ENCODE measurements at regions not wholly inside any gene's neighbourhood (a gene's known extent, or its start where the extent isn't known, plus 50 kb on each side); places are given as distances from the start of the nearest gene placed in this dataset.

DNA sequence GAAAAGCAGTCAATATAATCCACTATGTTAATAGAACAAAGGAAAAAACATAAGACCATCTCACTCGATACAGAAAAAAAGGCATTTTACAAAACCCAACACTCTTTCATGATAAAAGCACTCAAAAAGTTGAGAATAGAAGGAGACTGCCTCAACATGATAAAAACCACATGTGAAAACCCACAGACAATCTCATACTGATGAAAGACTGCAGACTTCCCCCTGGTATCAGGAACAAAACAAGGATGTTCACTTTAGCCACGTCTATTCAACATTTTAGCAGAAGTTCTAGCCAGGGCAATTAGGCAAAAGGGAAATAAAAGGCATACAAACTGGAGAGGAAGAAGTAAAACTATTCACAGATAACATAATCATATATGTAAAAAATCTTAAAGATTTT lies 285.9 kb downstream of the EIPR1 start:
- Histone ChIP-seq H3K27ac (ENCODE audit: low read depth, low read length) (no peak overlapping the region), H4K20me1 (replicated peaks in 1 of 2; ENCODE audit: control insufficient read depth in 1 of 2, insufficient read depth in 2 of 2, low read length in 2 of 2) (no peaks in the 10 kb centered on the region), H3K56ac (replicated peaks; ENCODE audit: insufficient read length, low read depth, low read length) (no peak overlapping the region), H2BK15ac (ENCODE audit: low read length) (no peak overlapping the region), H3K4ac (replicated peaks; ENCODE audit: insufficient read length, low read depth, low read length) (no peak overlapping the region), H3K18ac (ENCODE audit: extremely low read depth, low read length) (no peak overlapping the region), H3K36me3 (ENCODE audit: control insufficient read depth in 2 of 4, insufficient read depth in 4 of 4, low read length in 3 of 4) (no peaks in the 10 kb centered on the region), H2BK20ac (ENCODE audit: low read length) (no peak overlapping the region), H3K14ac (ENCODE audit: insufficient read length) (no peak overlapping the region), H3K4me2 (ENCODE audit: insufficient read depth in 1 of 2, low read depth in 2 of 2, low read length in 2 of 2) (no peak overlapping the region), H3K23me2 (ENCODE audit: low read depth, low read length) (no peaks in the 10 kb centered on the region), H4K8ac (ENCODE audit: extremely low read depth, insufficient read depth, low read length) (no peak overlapping the region), H2AFZ (ENCODE audit: low read length) (no peak overlapping the region), H3K27me3 (replicated peaks in 1 of 4; ENCODE audit: control insufficient read depth in 3 of 4, extremely low read depth in 1 of 4, insufficient read depth in 3 of 4, low read length in 3 of 4) (no peaks in the 10 kb centered on the region), H4K5ac (ENCODE audit: insufficient read length, low read depth, low read length) (no peak overlapping the region), H2AK5ac (ENCODE audit: low read depth, low read length) (no peak overlapping the region), H3K9ac (replicated peaks in 1 of 4; ENCODE audit: extremely low read depth in 1 of 4, low read depth in 3 of 4, low read length in 3 of 4) (no peak overlapping the region), H3K4me3 (ENCODE audit: extremely low read depth in 1 of 4, insufficient read depth in 2 of 4, low read depth in 3 of 4, low read length in 4 of 4) (no peak overlapping the region), H3K9me3 (ENCODE audit: insufficient read depth in 2 of 2, low read depth in 1 of 2, low read length in 1 of 2) (no peaks in the 10 kb centered on the region; a peak in 1 of 4 replicates), H2BK12ac (ENCODE audit: low read depth, low read length) (no peak overlapping the region), H2BK120ac (replicated peaks; ENCODE audit: low read depth, low read length) (no peak overlapping the region), H4K91ac (replicated peaks; ENCODE audit: insufficient read length, low read length) (no peak overlapping the region), H3K79me1 (ENCODE audit: low read depth, low read length) (no peaks in the 10 kb centered on the region), H3K79me2 (ENCODE audit: control insufficient read depth in 1 of 2, insufficient read depth in 2 of 2, low read length in 2 of 2) (no peaks in the 10 kb centered on the region), H2BK5ac (ENCODE audit: low read depth, low read length) (no peak overlapping the region), H3K23ac (ENCODE audit: insufficient read length) (no peak overlapping the region), H3K4me1 (replicated peaks in 1 of 4; ENCODE audit: control insufficient read depth in 3 of 4, insufficient read depth in 4 of 4, low read length in 3 of 4) (no peaks in the 10 kb centered on the region)
- DNase-seq (ENCODE audit: low read depth in 1 of 2, low spot score in 2 of 2), result no peak
- ChIA-PET POLR2A (ENCODE audit: partially characterized antibody) (no interaction called here), CTCF (ENCODE audit: partially characterized antibody) (no interaction called here)
- FAIRE-seq, result no peak
- WGBS, 2 experiments (ENCODE audit: extremely low coverage in 1 of 2, insufficient coverage in 1 of 2, insufficient read length in 1 of 2, insufficient replicate concordance in 2 of 2, low coverage in 1 of 2, low lambda C conversion rate in 2 of 2, missing lambda C conversion rate in 1 of 2), result 92% methylated on average over 2 of the region's 2 CpGs; no CpG with 5 or more reads in 1 of the 2 experiments
- TF ChIP-seq KDM5A (IDR thresholded peaks at IDR 0.05; ENCODE audit: low read length), result no peak
- TF ChIP-seq EZH2 (IDR thresholded peaks at IDR 0.05; ENCODE audit: low read depth, low read length, severe bottlenecking), result no peak
- no peak for TF ChIP-seq GTF2F1 (IDR thresholded peaks at IDR 0.05; ENCODE audit: borderline replicate concordance, low read depth, low read length)
- no peak for TF ChIP-seq GABPA (IDR thresholded peaks at IDR 0.05; ENCODE audit: borderline replicate concordance, insufficient read depth, low read length)
- TF ChIP-seq RAD21 (IDR thresholded peaks at IDR 0.05 in 1 of 2, conservative IDR thresholded peaks at IDR 0.05 in 1 of 2; ENCODE audit: low read depth in 2 of 2, low read length in 2 of 2), result no peak
- TF ChIP-seq, protein P1, sequence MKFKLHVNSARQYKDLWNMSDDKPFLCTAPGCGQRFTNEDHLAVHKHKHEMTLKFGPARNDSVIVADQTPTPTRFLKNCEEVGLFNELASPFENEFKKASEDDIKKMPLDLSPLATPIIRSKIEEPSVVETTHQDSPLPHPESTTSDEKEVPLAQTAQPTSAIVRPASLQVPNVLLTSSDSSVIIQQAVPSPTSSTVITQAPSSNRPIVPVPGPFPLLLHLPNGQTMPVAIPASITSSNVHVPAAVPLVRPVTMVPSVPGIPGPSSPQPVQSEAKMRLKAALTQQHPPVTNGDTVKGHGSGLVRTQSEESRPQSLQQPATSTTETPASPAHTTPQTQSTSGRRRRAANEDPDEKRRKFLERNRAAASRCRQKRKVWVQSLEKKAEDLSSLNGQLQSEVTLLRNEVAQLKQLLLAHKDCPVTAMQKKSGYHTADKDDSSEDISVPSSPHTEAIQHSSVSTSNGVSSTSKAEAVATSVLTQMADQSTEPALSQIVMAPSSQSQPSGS (IDR thresholded peaks at IDR 0.05; ENCODE audit: low read length), result no peak
- TF ChIP-seq TCF12 (IDR thresholded peaks at IDR 0.05; ENCODE audit: low read depth, low read length), result no peak
- no peak for TF ChIP-seq SIRT6 (IDR thresholded peaks at IDR 0.05; ENCODE audit: low read length)
- no peak for TF ChIP-seq SP4 (IDR thresholded peaks at IDR 0.05; ENCODE audit: low read length)
- no peak for TF ChIP-seq RBBP5 (IDR thresholded peaks at IDR 0.05; ENCODE audit: borderline replicate concordance, low read depth, low read length)
- no peak for TF ChIP-seq SAP30 (IDR thresholded peaks at IDR 0.05; ENCODE audit: insufficient read depth, insufficient replicate concordance, low read length)

All from H1 (cell line).